Fibroblast of the aortic adventitia (primary cell): ENCODE measurements at regions not wholly inside any gene's neighbourhood (a gene's known extent, or its start where the extent isn't known, plus 50 kb on each side); places are given as distances from the start of the nearest gene placed in this dataset.

Source experiments
- DNase-seq: peaks from one replicate; pipeline ENCODE4 v3.0.0-alpha.2; 2010; ENCODE audit warnings: low read depth
- H3K4me3 ChIP-seq: 2 replicates; pipeline ENCODE4 v1.5.1; 2011; ENCODE audit warnings: low read depth, mild to moderate bottlenecking, control low read depth, low read length, moderate library complexity
- CTCF ChIP-seq: IDR thresholded peaks from 2 replicates; pipeline ENCODE4 v1.5.1; 2011; ENCODE audit warnings: mild to moderate bottlenecking, low read length, control low read depth, inconsistent platforms; ENCODE audit not compliant: insufficient read depth

DNA sequence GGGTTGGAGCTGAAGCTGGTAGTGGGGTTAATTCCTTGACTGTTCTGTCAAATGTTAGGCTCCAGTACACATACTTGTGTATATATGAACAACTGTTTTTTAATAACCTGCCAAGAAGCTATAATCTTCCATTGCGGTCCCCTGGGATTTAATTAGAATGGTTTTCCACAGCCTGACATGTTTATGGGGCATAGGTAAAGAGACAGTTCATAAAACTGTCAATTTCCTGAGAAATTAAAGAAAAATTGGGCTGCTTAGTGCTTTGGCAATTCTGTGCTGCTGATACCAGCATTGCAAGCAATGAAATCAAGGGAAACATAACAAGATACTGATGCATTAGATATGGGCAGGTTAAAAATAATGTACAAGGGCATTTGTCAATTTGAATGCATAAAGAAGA, 314.1 kb upstream of the SLC35B3 start:
- no peak overlapping the region for H3K4me3 ChIP-seq
- no peak for TF ChIP-seq CTCF
- DNase-seq, result no peak

GRCh38 chr6:8743170-8743745, 307.9 kb upstream of the SLC35B3 start:
- DNase-seq, result no peak
- TF ChIP-seq CTCF, result no peak
- no peak overlapping the region for H3K4me3 ChIP-seq

DNA sequence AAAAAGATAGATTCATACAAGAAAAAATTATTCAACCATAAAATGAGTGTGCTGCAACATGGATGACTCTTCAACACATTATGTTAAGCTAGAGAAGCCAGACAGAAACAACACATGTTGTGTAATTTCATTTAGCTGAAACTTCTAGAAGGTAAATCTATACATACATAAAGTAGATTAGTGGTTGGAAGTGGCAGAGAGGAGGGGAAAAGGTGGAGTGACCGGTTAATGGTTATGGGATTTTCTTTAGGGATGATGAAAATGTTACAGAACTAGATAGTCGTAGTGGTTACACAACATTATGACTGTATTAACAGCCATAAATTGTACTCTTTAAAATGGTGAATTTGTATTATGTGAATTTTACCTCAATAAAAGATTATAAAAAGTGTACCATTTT, 304.1 kb upstream of the SLC35B3 start:
- DNase-seq, result no peak
- no peak overlapping the region for H3K4me3 ChIP-seq
- TF ChIP-seq CTCF, result no peak

DNA sequence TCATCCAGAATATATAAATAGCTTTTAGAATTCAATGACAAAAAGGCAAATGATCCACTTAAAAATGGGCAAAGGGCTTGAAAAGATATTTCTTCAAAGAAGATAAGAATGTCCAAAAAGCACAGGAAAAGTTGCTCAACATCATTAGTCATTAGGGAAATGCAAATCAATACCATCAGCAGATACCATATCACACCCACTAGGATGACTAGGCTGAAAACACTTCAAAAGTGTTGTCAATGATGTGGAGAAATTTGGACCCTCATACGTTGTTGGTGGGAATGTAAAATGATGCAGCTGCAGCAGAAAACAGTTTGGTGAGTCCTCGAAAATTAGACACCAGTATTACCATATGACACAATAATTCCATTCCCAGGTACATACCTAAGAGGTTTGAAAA, 303.6 kb upstream of the SLC35B3 start:
- TF ChIP-seq CTCF, result no peak
- DNase-seq, result no peak
- H3K4me3 ChIP-seq, result no peak overlapping the region

- no peak overlapping the region for H3K4me3 ChIP-seq
- TF ChIP-seq CTCF, result no peak
- no peak for DNase-seq
Measured at GRCh38 chr6:8736156-8736895, 301.0 kb upstream of the SLC35B3 start.

- H3K4me3 ChIP-seq, result no peak overlapping the region
- no peak for TF ChIP-seq CTCF
- DNase-seq, result no peak
Measured at GRCh38 chr6:8733879-8734278, 298.5 kb upstream of the SLC35B3 start.
